ENCODE measurements at regions not wholly inside any gene's neighbourhood (a gene's known extent, or its start where the extent isn't known, plus 50 kb on each side); places are given as distances from the start of the nearest gene placed in this dataset.
A peak's percentile ranks its signal among the peaks of the same experiment; 100 is the strongest.
"Not testable (repeated sequence)": the region's sequence is repeated elsewhere in the genome, so short reads cannot be mapped to it uniquely, and the experiment has no call there.

DNA sequence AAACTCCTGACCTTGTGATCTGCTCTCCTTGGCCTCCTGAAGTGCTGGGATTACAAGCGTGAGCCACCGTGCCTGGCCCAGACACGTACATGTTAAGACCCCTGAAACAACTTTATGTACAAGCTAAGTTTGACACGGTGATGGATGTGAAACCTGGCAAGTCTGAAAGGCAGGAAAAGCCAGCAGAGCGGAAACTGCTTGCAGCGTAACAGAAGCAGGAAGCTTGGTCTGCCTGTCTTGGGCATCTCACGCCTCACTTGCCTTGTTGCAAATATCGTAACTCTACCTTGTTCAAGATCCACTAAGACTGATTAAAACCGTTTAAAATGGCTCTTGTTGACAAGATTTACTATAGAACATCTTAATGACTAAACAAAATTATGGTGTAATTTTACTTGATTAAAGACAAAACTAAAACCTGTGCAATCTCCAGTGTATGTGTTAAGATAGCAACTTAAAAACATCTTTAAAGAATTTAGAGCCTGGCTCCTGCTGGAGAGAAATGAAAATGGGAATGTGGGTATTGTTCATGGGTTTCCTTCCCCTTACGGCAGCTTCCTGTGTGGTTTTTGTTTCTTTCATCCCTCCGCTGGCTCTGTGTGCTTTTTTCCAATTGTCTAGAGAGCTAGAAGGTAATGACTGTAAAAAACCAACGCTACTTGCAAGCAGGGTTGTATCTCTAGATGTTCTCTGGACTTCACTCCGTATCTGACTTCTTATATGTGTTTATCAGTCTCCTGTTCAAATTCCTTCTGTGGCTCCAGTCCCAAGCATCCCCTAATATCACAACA lies 477.6 kb downstream of the XYLT1 start:
- Mint-ChIP-seq H3K4me1 (ENCODE audit: low read depth) (peaks cover 11% of the 10 kb centered on the region), H3K27ac (no peak overlapping the region), H3K27me3 (ENCODE audit: low read depth) (peaks cover 3% of the 10 kb centered on the region), H3K36me3 (ENCODE audit: low read depth) (no peaks in the 10 kb centered on the region), H3K4me3 (ENCODE audit: low read depth) (no peak overlapping the region), H3K9me3 (no peaks in the 10 kb centered on the region)
- intact Hi-C loops (cut with micrococcal nuclease), result no loop called here
- no peak for DNase-seq (ENCODE audit: low spot score)

DNA sequence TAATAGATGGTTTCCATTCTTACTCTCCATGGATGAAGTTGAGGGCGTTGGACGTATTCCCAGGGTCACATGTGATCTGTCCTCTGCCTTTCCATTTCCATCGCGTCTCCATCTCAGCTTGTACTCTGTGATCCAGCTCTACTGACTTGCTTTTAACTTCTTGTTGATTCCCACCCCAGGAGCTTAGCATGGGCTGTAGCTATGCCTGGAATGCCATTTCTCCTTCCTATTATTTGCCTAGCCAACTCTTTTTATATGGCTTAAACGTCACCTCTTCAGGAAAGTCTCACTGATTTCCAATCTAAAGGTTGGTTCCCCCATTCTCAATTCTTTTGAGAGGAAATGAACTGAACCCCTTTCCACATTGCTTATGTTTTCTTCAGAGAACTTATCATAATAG lies 475.9 kb downstream of the XYLT1 start:
- intact Hi-C loops (cut with micrococcal nuclease), result no loop called here
- Mint-ChIP-seq H3K4me1 (ENCODE audit: low read depth) (peaks cover 11% of the 10 kb centered on the region), H3K27ac (no peak overlapping the region)

DNA sequence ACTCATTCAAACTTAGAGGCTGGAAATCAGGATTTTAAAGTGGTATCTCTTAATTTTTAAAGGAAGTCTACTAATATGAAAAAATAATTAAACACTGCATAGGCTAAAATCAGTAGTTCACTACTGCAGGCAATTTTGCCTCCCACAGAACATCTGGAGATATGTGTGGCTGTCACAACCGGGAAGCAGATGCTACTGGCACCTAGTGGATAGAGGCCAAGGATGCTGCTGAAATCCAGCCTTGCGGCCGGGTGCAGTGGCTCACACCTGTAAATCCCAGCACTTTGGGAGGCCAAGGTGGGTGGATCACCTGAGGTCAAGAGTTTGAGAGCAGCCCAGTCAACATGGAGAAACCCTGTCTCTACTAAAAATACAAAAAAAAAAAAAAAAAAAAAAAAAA lies 473.9 kb downstream of the XYLT1 start:
- H3K27ac Mint-ChIP-seq, result no peak overlapping the region
- no peak overlapping the region for H3K4me3 Mint-ChIP-seq (ENCODE audit: low read depth)

More for the DNA sequence above, 475.9 kb downstream of the XYLT1 start:
- H3K9me3 Mint-ChIP-seq, result no peaks in the 10 kb centered on the region
- no peak overlapping the region for H3K4me3 Mint-ChIP-seq (ENCODE audit: low read depth)
- peaks cover 3% of the 10 kb centered on the region for H3K27me3 Mint-ChIP-seq (ENCODE audit: low read depth)
- DNase-seq (ENCODE audit: low spot score), result no peak
- no peaks in the 10 kb centered on the region for H3K36me3 Mint-ChIP-seq (ENCODE audit: low read depth)

DNA sequence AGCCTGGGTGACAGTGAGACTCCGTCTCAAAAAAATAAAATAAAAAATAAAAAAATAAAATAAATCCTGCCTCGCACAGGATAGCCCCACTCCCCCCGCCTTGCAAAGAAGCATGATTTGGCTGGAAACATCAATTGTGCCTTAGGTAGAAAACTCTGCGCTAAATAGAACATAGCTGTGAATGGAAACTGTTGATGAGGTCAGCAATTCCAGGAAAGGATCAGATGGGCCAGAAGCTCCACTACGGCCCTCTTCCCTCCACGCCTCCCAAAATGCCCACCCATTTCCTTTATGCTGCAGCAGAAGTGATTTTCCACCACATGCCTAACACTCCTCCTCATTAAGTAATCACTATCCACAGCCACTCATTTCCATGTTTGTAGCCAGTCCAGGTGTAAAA lies 473.4 kb downstream of the XYLT1 start:
- intact Hi-C loops (cut with micrococcal nuclease), result no loop called here
- H3K27me3 Mint-ChIP-seq (ENCODE audit: low read depth), result peaks cover 3% of the 10 kb centered on the region
- DNase-seq (ENCODE audit: low spot score), result no peak
- no peaks in the 10 kb centered on the region for H3K36me3 Mint-ChIP-seq (ENCODE audit: low read depth)
- no peaks in the 10 kb centered on the region for H3K9me3 Mint-ChIP-seq
- H3K4me3 Mint-ChIP-seq (ENCODE audit: low read depth), result no peak overlapping the region
- H3K27ac Mint-ChIP-seq, result no peak overlapping the region
- peaks cover 11% of the 10 kb centered on the region for H3K4me1 Mint-ChIP-seq (ENCODE audit: low read depth)

More for the DNA sequence above, 473.9 kb downstream of the XYLT1 start:
- Mint-ChIP-seq H3K9me3 (no peaks in the 10 kb centered on the region), H3K36me3 (ENCODE audit: low read depth) (no peaks in the 10 kb centered on the region), H3K27me3 (ENCODE audit: low read depth) (peaks cover 3% of the 10 kb centered on the region), H3K4me1 (ENCODE audit: low read depth) (peaks cover 11% of the 10 kb centered on the region)
- no peak for DNase-seq (ENCODE audit: low spot score)
- intact Hi-C loops (cut with micrococcal nuclease), result no loop called here

DNA sequence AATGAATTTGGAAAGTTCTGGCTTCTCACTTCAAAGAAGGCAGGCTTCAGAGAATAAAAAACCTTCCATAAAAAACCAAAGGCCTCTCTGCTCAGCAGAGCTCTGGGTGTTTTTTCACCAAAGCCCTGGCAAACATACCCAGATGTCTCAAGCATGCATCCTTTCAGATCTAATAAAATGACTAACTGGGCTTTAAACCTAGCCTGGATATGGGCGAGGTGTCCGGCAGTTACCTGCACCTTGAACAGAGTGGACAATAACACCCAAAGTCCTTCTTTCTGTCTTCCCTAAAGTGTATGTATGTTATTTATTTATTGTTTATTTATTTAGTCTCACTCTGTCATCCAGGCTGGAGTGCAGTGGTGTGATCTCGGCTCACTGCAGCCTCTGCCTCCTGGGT lies 469.3 kb downstream of the XYLT1 start:
- H3K4me1 Mint-ChIP-seq (ENCODE audit: low read depth), result no peaks in the 10 kb centered on the region
- peaks cover 4% of the 10 kb centered on the region for H3K27me3 Mint-ChIP-seq (ENCODE audit: low read depth)
- no peak overlapping the region for H3K27ac Mint-ChIP-seq
- H3K4me3 Mint-ChIP-seq (ENCODE audit: low read depth), result no peak overlapping the region
- H3K36me3 Mint-ChIP-seq (ENCODE audit: low read depth), result no peaks in the 10 kb centered on the region
- intact Hi-C loops (cut with micrococcal nuclease), result no loop called here
- no peak for DNase-seq (ENCODE audit: low spot score)
- H3K9me3 Mint-ChIP-seq, result no peaks in the 10 kb centered on the region

DNA sequence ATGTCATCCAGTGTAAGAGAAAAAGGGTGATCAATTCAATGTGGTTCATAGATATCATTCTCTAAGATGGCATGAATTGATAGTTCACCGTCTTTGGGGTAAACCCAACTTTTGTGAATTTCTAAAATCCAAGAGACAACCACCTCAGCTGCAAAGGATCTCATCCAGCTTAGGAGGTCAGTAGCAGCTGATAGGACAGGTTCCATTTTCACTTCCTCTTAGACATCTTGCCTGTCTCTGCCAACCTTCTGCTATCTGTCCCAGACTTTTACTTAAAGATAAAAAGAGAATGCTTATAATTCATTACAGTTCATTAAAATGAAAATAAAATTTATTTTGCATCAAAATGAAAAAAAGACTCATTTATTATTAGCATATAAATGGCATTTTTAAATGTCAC lies 468.2 kb downstream of the XYLT1 start:
- Mint-ChIP-seq H3K27me3 (ENCODE audit: low read depth) (peaks cover 10% of the 10 kb centered on the region), H3K36me3 (ENCODE audit: low read depth) (no peaks in the 10 kb centered on the region), H3K4me3 (ENCODE audit: low read depth) (no peak overlapping the region), H3K4me1 (ENCODE audit: low read depth) (no peaks in the 10 kb centered on the region), H3K9me3 (no peaks in the 10 kb centered on the region), H3K27ac (no peak overlapping the region)
- no peak for DNase-seq (ENCODE audit: low spot score)
- intact Hi-C loops (cut with micrococcal nuclease), result no loop called here

DNA sequence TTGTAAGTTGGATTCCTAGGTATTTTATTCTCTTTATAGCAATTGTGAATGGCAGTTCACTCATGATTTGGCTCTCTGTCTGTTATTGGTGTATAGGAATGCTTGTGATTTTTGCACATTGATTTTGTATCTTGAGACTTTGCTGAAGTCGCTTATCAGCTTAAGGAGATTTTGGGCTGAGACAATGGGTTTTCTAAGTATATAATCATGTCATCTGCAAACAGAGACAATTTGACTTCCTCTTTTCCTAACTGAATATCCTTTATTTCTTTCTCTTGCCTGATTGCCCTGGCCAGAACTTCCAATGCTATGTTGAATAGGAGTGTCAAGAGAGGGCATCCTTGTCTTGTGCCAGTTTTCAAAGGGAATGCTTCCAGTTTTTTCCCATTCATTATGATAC lies 464.8 kb downstream of the XYLT1 start:
- intact Hi-C loops (cut with micrococcal nuclease); DNase-seq (ENCODE audit: low spot score); H3K4me3 Mint-ChIP-seq (ENCODE audit: low read depth); H3K27ac Mint-ChIP-seq; H3K36me3 Mint-ChIP-seq (ENCODE audit: low read depth); H3K9me3 Mint-ChIP-seq; H3K4me1 Mint-ChIP-seq (ENCODE audit: low read depth): not testable (repeated sequence)
- H3K27me3 Mint-ChIP-seq (ENCODE audit: low read depth), result peaks cover 22% of the 10 kb centered on the region

DNA sequence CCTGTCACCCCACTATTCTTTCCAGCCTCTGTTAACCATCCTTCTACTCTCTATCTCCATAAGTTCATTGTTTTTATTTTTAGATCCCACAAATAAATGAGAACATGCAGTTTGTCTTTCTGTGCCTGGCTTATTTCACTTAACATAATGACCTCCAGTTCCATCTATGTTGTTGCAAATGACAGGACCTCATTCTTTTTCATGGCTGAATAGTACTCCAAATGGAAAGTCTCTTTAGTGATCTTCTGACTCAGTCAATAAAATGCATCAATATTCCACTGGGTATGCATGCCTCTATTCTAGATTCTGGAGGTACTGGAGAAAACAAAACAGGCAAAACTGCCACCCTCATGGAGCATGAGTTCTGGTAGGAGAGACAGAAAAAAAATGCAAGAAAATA lies 459.0 kb downstream of the XYLT1 start:
- Mint-ChIP-seq H3K4me1 (ENCODE audit: low read depth) (peaks cover 18% of the 10 kb centered on the region), H3K4me3 (ENCODE audit: low read depth) (no peak overlapping the region), H3K9me3 (peaks cover 6% of the 10 kb centered on the region), H3K27me3 (ENCODE audit: low read depth) (peaks cover 20% of the 10 kb centered on the region), H3K27ac (no peak overlapping the region), H3K36me3 (ENCODE audit: low read depth) (peaks cover 10% of the 10 kb centered on the region)
- DNase-seq (ENCODE audit: low spot score), result no peak
- intact Hi-C loops (cut with micrococcal nuclease), result no loop called here

DNA sequence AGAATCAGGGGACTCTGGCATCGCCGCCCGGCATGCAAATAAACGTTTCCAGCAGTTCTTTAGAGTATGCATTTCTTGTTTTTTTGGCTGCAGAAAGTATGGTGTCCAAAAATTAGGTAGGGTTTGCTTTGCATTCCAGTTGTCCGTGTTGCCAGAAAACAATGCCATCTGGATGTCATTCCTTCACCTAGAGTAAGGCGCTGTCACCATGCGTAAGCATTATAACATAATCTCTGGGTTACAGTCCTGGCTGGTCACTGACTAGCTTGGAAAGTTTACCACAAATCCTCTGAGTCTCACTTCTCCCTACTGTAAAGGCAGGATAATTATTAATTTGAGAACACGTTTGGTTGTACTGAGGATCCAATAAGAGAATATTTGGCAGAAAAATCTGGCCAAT lies 457.7 kb downstream of the XYLT1 start:
- no peak overlapping the region for H3K4me3 Mint-ChIP-seq (ENCODE audit: low read depth)
- H3K27me3 Mint-ChIP-seq (ENCODE audit: low read depth), result peaks cover 11% of the 10 kb centered on the region
- intact Hi-C loops (cut with micrococcal nuclease), result no loop called here
- peaks cover 18% of the 10 kb centered on the region for H3K4me1 Mint-ChIP-seq (ENCODE audit: low read depth)
- H3K27ac Mint-ChIP-seq, result peak overlapping the region; percentile 88
- H3K36me3 Mint-ChIP-seq (ENCODE audit: low read depth), result peaks cover 17% of the 10 kb centered on the region
- H3K9me3 Mint-ChIP-seq, result peaks cover 13% of the 10 kb centered on the region
- DNase-seq (ENCODE audit: low spot score), result no peak

DNA sequence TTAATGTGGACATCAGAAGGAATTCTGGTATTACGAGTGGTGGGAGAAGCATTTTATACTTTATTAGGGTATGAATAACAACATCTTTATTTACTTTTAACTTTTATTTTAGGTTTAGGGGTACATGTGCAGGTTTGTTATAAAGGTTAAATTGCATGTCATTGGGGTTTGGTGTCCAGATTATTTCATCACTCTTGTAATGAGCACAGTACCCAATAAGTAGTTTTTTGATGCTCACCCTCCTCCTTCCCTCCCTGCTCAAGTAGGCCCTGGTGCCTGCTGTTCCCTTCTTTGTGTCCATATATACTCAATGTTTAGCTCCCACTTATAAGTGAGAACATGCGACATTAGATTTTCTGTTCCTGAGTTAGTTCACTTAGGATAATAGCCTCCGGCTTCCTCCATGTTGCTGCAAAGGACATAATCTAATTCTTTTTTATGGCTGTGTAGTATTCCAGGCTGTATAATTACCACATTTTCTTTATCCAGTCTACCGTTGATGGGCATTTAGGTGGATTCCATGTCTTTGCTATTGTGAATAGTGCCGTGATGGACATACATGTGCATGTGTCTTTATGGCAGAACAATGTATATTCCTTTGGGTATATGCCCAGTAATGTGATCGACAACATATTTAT lies 456.2 kb downstream of the XYLT1 start:
- Mint-ChIP-seq H3K27me3 (ENCODE audit: low read depth) (peaks cover under 1% of the 10 kb centered on the region), H3K27ac (no peak overlapping the region), H3K4me1 (ENCODE audit: low read depth) (peaks cover 22% of the 10 kb centered on the region), H3K9me3 (peaks cover 13% of the 10 kb centered on the region), H3K36me3 (ENCODE audit: low read depth) (peaks cover 17% of the 10 kb centered on the region), H3K4me3 (ENCODE audit: low read depth) (no peak overlapping the region)
- DNase-seq (ENCODE audit: low spot score), result no peak
- intact Hi-C loops (cut with micrococcal nuclease), result no loop called here

DNA sequence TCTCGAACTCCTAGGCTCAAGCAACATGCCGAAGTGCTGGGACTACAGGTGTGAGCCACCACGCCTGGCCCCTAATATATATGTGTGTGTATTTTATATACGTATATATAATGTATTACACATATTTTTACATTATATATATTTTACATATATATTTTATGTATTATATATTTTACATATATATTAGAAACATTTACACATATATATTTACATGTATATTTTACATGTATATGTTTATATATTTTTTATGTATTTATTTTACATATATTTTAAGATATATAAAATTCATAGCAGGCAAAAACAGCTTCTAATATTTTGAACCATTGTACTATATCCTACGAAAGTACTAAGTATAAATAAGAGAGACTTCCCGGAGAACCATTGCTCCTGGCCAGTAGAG lies 455.1 kb downstream of the XYLT1 start:
- intact Hi-C loops (cut with micrococcal nuclease), result no loop called here
- peaks cover 17% of the 10 kb centered on the region for H3K36me3 Mint-ChIP-seq (ENCODE audit: low read depth)
- H3K4me3 Mint-ChIP-seq (ENCODE audit: low read depth), result no peak overlapping the region
- H3K9me3 Mint-ChIP-seq, result peaks cover 13% of the 10 kb centered on the region
- H3K4me1 Mint-ChIP-seq (ENCODE audit: low read depth), result peaks cover 22% of the 10 kb centered on the region
- no peak overlapping the region for H3K27ac Mint-ChIP-seq
- DNase-seq (ENCODE audit: low spot score), result no peak
- H3K27me3 Mint-ChIP-seq (ENCODE audit: low read depth), result no peaks in the 10 kb centered on the region

DNA sequence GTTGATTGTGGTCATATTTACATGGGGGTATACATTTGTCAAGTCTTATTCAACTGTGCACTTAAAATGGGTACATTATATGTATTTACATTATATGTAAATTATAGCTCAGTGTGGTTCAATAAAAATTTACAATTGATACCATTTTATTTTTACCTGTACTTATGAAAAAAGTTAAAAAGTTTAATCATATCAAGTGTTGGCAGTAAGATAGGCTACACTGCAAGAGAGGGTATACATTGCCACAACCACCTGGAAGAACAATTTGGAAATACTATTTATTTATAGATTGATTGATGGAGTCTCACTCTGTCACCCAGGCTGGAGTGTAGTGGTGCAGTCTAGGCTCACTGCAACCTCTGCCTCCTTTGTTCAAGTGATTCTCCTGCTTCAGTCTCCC lies 453.3 kb downstream of the XYLT1 start:
- Mint-ChIP-seq H3K4me1 (ENCODE audit: low read depth) (peaks cover 15% of the 10 kb centered on the region), H3K9me3 (peaks cover 10% of the 10 kb centered on the region), H3K4me3 (ENCODE audit: low read depth) (no peak overlapping the region), H3K27ac (no peak overlapping the region), H3K36me3 (ENCODE audit: low read depth) (peaks cover 12% of the 10 kb centered on the region), H3K27me3 (ENCODE audit: low read depth) (no peaks in the 10 kb centered on the region)
- DNase-seq (ENCODE audit: low spot score), result no peak
- intact Hi-C loops (cut with micrococcal nuclease), result no loop called here

DNA sequence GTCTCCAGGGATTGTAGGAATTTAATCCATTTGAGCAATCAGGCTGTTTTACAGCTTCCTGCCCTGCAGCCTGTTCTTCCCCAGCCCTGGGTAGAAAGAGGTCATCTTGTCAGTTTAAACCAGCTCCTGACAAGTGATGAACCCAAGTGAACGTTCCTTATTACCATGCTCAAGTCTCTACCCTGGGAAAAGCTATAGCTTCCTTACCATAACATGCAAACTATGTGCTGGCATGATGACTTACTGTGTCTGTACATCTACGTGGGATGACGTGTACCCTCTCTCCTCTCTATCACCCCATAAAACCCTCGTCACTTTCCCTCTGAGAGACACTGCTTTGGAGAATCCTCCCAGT lies 452.2 kb downstream of the XYLT1 start:
- no peak overlapping the region for H3K27ac Mint-ChIP-seq
- peaks cover 10% of the 10 kb centered on the region for H3K36me3 Mint-ChIP-seq (ENCODE audit: low read depth)
- DNase-seq (ENCODE audit: low spot score), result no peak
- no peaks in the 10 kb centered on the region for H3K27me3 Mint-ChIP-seq (ENCODE audit: low read depth)
- peaks cover 13% of the 10 kb centered on the region for H3K4me1 Mint-ChIP-seq (ENCODE audit: low read depth)
- H3K9me3 Mint-ChIP-seq, result peaks cover 10% of the 10 kb centered on the region
- no peak overlapping the region for H3K4me3 Mint-ChIP-seq (ENCODE audit: low read depth)
- intact Hi-C loops (cut with micrococcal nuclease), result no loop called here
